Calu3 (cell line): ENCODE measurements at regions not wholly inside any gene's neighbourhood (a gene's known extent, or its start where the extent isn't known, plus 50 kb on each side); places are given as distances from the start of the nearest gene placed in this dataset.

Experiments
- BruUV-seq: library from RNA; stranded (reverse); fragments of 400-500 nt; replicated peaks from 2 replicates; lab custom pipeline; 2021; lab: Mats Ljungman, UMichigan
- CTCF ChIA-PET: fragments of 300-600 bp; sonication (Branson Sonifier 250); formaldehyde crosslinking; loops from one replicate; lab custom pipeline; 2022; ENCODE audit warnings: antibody characterized with exemption; lab: Charles Lee
- DNase-seq: peaks from one replicate; pipeline ENCODE4 v3.0.0; 2022
- H3K27ac Mint-ChIP-seq: one replicate; pipeline ENCODE4 v1.8.0; 2022; ENCODE audit warnings: mixed read lengths; ENCODE audit not compliant: unreplicated experiment
- H3K27me3 Mint-ChIP-seq: one replicate; pipeline ENCODE4 v1.8.0; 2022; ENCODE audit warnings: mixed read lengths; ENCODE audit not compliant: unreplicated experiment
- H3K36me3 Mint-ChIP-seq: one replicate; pipeline ENCODE4 v1.8.0; 2022; ENCODE audit warnings: mild to moderate bottlenecking, moderate library complexity, mixed read lengths; ENCODE audit not compliant: insufficient read depth, unreplicated experiment
- H3K4me1 Mint-ChIP-seq: one replicate; pipeline ENCODE4 v1.8.0; 2022; ENCODE audit warnings: mild to moderate bottlenecking, low read depth, mixed read lengths; ENCODE audit not compliant: unreplicated experiment
- H3K4me3 Mint-ChIP-seq: one replicate; pipeline ENCODE4 v1.8.0; 2022; ENCODE audit warnings: mild to moderate bottlenecking, low read depth, moderate library complexity, mixed read lengths; ENCODE audit not compliant: unreplicated experiment
- H3K9me3 Mint-ChIP-seq: one replicate; pipeline ENCODE4 v1.8.0; 2022; ENCODE audit warnings: low read depth, mixed read lengths; ENCODE audit not compliant: unreplicated experiment
- intact Hi-C: fragments of 100-400 bp; cut with micrococcal nuclease; formaldehyde crosslinking; loops from one replicate; pipeline ENCODE4 v1.10.0; 2022; ENCODE audit not compliant: unreplicated experiment
- TF ChIP-seq, protein P1 (sequence below): fragments of 200-600 bp; IDR thresholded peaks from one replicate; pipeline ENCODE4 v1.8.0; 2022; ENCODE audit warnings: antibody characterized with exemption; ENCODE audit not compliant: unreplicated experiment

DNA sequence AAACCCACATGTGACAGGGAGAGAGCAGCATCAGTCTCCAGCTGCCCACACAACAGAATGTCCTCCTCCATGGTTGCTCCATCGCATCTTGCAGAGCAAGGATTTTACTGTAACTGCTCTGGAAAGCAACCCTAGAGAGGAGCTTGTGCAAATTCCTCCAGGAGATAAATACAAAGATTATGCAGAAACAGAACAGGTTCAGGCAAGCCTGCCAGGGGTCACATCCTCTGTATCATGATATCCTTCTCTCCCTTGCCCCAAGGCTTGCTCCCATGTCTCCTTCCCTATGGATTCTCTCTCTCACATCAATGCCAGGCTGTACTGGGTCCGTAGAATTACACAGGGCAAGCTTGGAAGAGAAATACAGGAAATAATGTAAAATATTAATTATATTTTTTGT lies 226.0 kb downstream of the MPDZ start:
- Mint-ChIP-seq H3K4me1 (no peaks in the 10 kb centered on the region), H3K9me3 (no peaks in the 10 kb centered on the region), H3K4me3 (no peak overlapping the region), H3K27ac (no peak overlapping the region), H3K27me3 (peaks cover 28% of the 10 kb centered on the region), H3K36me3 (no peaks in the 10 kb centered on the region)
- CTCF ChIA-PET, result no interaction called here
- DNase-seq, result no peak
- intact Hi-C loops, result no loop called here
- TF ChIP-seq, protein P1, sequence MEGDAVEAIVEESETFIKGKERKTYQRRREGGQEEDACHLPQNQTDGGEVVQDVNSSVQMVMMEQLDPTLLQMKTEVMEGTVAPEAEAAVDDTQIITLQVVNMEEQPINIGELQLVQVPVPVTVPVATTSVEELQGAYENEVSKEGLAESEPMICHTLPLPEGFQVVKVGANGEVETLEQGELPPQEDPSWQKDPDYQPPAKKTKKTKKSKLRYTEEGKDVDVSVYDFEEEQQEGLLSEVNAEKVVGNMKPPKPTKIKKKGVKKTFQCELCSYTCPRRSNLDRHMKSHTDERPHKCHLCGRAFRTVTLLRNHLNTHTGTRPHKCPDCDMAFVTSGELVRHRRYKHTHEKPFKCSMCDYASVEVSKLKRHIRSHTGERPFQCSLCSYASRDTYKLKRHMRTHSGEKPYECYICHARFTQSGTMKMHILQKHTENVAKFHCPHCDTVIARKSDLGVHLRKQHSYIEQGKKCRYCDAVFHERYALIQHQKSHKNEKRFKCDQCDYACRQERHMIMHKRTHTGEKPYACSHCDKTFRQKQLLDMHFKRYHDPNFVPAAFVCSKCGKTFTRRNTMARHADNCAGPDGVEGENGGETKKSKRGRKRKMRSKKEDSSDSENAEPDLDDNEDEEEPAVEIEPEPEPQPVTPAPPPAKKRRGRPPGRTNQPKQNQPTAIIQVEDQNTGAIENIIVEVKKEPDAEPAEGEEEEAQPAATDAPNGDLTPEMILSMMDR, result no peak
- no TSS peak for BruUV-seq

DNA sequence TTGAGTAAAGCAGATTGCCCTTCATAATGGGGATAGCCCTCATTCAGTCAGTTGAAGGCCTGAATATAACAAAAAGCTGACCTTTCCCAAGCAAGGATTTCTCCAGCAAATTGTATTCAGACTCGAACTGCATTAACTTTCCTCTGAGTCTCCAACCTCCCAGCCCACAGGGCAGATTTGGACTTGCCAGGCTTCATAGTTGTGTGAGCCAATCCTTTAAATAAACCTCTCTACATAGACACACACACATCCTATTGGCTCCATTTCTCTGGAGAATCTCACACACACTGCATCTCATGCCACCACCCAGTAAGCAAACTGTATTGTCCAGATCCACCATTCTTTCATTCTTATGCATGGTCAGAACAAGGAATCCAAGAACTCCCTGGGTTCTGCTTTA lies 225.1 kb downstream of the MPDZ start:
- CTCF ChIA-PET, result no interaction called here
- peaks cover 28% of the 10 kb centered on the region for H3K27me3 Mint-ChIP-seq
- BruUV-seq, result no TSS peak
- TF ChIP-seq, protein P1, result no peak
- no peaks in the 10 kb centered on the region for H3K36me3 Mint-ChIP-seq
- no peaks in the 10 kb centered on the region for H3K9me3 Mint-ChIP-seq
- no peaks in the 10 kb centered on the region for H3K4me1 Mint-ChIP-seq
- no peak overlapping the region for H3K4me3 Mint-ChIP-seq
- no peak for DNase-seq
- no peak overlapping the region for H3K27ac Mint-ChIP-seq
- intact Hi-C loops, result no loop called here
